ENCODE measurements at regions not wholly inside any gene's neighbourhood (a gene's known extent, or its start where the extent isn't known, plus 50 kb on each side); places are given as distances from the start of the nearest gene placed in this dataset.

GRCh38 chr4:102441978-102442911 lies 58.9 kb upstream of the NFKB1 start (continued):
- TF ChIP-seq, protein P1, sequence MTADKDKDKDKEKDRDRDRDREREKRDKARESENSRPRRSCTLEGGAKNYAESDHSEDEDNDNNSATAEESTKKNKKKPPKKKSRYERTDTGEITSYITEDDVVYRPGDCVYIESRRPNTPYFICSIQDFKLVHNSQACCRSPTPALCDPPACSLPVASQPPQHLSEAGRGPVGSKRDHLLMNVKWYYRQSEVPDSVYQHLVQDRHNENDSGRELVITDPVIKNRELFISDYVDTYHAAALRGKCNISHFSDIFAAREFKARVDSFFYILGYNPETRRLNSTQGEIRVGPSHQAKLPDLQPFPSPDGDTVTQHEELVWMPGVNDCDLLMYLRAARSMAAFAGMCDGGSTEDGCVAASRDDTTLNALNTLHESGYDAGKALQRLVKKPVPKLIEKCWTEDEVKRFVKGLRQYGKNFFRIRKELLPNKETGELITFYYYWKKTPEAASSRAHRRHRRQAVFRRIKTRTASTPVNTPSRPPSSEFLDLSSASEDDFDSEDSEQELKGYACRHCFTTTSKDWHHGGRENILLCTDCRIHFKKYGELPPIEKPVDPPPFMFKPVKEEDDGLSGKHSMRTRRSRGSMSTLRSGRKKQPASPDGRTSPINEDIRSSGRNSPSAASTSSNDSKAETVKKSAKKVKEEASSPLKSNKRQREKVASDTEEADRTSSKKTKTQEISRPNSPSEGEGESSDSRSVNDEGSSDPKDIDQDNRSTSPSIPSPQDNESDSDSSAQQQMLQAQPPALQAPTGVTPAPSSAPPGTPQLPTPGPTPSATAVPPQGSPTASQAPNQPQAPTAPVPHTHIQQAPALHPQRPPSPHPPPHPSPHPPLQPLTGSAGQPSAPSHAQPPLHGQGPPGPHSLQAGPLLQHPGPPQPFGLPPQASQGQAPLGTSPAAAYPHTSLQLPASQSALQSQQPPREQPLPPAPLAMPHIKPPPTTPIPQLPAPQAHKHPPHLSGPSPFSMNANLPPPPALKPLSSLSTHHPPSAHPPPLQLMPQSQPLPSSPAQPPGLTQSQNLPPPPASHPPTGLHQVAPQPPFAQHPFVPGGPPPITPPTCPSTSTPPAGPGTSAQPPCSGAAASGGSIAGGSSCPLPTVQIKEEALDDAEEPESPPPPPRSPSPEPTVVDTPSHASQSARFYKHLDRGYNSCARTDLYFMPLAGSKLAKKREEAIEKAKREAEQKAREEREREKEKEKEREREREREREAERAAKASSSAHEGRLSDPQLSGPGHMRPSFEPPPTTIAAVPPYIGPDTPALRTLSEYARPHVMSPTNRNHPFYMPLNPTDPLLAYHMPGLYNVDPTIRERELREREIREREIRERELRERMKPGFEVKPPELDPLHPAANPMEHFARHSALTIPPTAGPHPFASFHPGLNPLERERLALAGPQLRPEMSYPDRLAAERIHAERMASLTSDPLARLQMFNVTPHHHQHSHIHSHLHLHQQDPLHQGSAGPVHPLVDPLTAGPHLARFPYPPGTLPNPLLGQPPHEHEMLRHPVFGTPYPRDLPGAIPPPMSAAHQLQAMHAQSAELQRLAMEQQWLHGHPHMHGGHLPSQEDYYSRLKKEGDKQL (CRISPR knock-in tag; IDR thresholded peaks at IDR 0.05; ENCODE audit: low read depth): peak; percentile 68; the same call in 1 of the 2 replicates
- TF ChIP-seq ZNF282 (IDR thresholded peaks at IDR 0.05; ENCODE audit: partially characterized antibody): no peak
- TF ChIP-seq, protein P2, sequence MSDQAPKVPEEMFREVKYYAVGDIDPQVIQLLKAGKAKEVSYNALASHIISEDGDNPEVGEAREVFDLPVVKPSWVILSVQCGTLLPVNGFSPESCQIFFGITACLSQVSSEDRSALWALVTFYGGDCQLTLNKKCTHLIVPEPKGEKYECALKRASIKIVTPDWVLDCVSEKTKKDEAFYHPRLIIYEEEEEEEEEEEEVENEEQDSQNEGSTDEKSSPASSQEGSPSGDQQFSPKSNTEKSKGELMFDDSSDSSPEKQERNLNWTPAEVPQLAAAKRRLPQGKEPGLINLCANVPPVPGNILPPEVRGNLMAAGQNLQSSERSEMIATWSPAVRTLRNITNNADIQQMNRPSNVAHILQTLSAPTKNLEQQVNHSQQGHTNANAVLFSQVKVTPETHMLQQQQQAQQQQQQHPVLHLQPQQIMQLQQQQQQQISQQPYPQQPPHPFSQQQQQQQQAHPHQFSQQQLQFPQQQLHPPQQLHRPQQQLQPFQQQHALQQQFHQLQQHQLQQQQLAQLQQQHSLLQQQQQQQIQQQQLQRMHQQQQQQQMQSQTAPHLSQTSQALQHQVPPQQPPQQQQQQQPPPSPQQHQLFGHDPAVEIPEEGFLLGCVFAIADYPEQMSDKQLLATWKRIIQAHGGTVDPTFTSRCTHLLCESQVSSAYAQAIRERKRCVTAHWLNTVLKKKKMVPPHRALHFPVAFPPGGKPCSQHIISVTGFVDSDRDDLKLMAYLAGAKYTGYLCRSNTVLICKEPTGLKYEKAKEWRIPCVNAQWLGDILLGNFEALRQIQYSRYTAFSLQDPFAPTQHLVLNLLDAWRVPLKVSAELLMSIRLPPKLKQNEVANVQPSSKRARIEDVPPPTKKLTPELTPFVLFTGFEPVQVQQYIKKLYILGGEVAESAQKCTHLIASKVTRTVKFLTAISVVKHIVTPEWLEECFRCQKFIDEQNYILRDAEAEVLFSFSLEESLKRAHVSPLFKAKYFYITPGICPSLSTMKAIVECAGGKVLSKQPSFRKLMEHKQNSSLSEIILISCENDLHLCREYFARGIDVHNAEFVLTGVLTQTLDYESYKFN (CRISPR knock-in tag; conservative IDR thresholded peaks at IDR 0.05): peak; percentile 97
- no peak for TF ChIP-seq ZNF207 (IDR thresholded peaks at IDR 0.05; ENCODE audit: borderline replicate concordance)
- peak; percentile 54; the same call in 1 of the 2 replicates for TF ChIP-seq KMT2A (CRISPR knock-in tag; IDR thresholded peaks at IDR 0.05)
- no peak for TF ChIP-seq ZSCAN31 (CRISPR knock-in tag; IDR thresholded peaks at IDR 0.05; ENCODE audit: low read depth)
- TF ChIP-seq ETV6 (CRISPR knock-in tag; conservative IDR thresholded peaks at IDR 0.05): no peak
- peak; percentile 97 for TF ChIP-seq FOXA3 (CRISPR knock-in tag; IDR thresholded peaks at IDR 0.05)
- peak; percentile 44; the same call in 1 of the 2 replicates for TF ChIP-seq SNAPC5 (CRISPR knock-in tag; IDR thresholded peaks at IDR 0.05; ENCODE audit: borderline replicate concordance)
- TF ChIP-seq ZNF75D (CRISPR knock-in tag; IDR thresholded peaks at IDR 0.05; ENCODE audit: borderline replicate concordance): no peak
- TF ChIP-seq HNRNPK (IDR thresholded peaks at IDR 0.05; ENCODE audit: low read depth, low read length, poor library complexity, severe bottlenecking): no peak
- no peak for TF ChIP-seq REL (CRISPR knock-in tag; conservative IDR thresholded peaks at IDR 0.05)
- TF ChIP-seq NR2F1 (CRISPR knock-in tag; IDR thresholded peaks at IDR 0.05): 0 out of 4 replicates have a peak, but pooled peaks have one; percentile 20 to 48
- no peak for TF ChIP-seq ZNF101 (CRISPR knock-in tag; IDR thresholded peaks at IDR 0.05; ENCODE audit: borderline replicate concordance, low read depth)
- no peak for TF ChIP-seq ARID2 (CRISPR knock-in tag; IDR thresholded peaks at IDR 0.05; ENCODE audit: borderline replicate concordance)
- no peak for TF ChIP-seq ZNF224 (CRISPR knock-in tag; IDR thresholded peaks at IDR 0.05)
- no peak for TF ChIP-seq SNAI1 (CRISPR knock-in tag; IDR thresholded peaks at IDR 0.05; ENCODE audit: borderline replicate concordance)
- peak; percentile 76 for TF ChIP-seq ZBTB7B (CRISPR knock-in tag; IDR thresholded peaks at IDR 0.05)
- no peak for TF ChIP-seq ZBTB38 (CRISPR knock-in tag; IDR thresholded peaks at IDR 0.05)
- no peak for TF ChIP-seq ZFP36 (IDR thresholded peaks at IDR 0.05; ENCODE audit: borderline replicate concordance, low read depth, low read length, partially characterized antibody)

All from HepG2 (cell line).